Fibroblast of lung (primary cell): ENCODE measurements at regions not wholly inside any gene's neighbourhood (a gene's known extent, or its start where the extent isn't known, plus 50 kb on each side); places are given as distances from the start of the nearest gene placed in this dataset.

Source experiments
- DNase-seq, 2 donors: peaks; one replicate each; pipeline versions ENCODE4 v3.0.0 to v3.0.0-alpha.2; 2010; ENCODE audit warnings: low read depth in 2 of 2
- H2AFZ ChIP-seq: 2 replicates; pipeline ENCODE4 v1.5.1; 2012; ENCODE audit warnings: low read length, control low read depth, inconsistent platforms
- H3K27ac ChIP-seq: 2 replicates; pipeline ENCODE4 v1.5.1; 2011; ENCODE audit warnings: low read length, control low read depth; ENCODE audit not compliant: insufficient read depth
- H3K27me3 ChIP-seq: 2 replicates; pipeline ENCODE4 v1.5.1; 2011; ENCODE audit warnings: mild to moderate bottlenecking, low read length; ENCODE audit not compliant: control insufficient read depth, insufficient read depth
- H3K36me3 ChIP-seq: 2 replicates; pipeline ENCODE4 v1.5.1; 2011; ENCODE audit warnings: low read length; ENCODE audit not compliant: control insufficient read depth, insufficient read depth
- H3K4me1 ChIP-seq: 2 replicates; pipeline ENCODE4 v1.5.1; 2011; ENCODE audit warnings: low read length; ENCODE audit not compliant: control insufficient read depth, insufficient read depth; ENCODE audit errors: extremely low read depth
- H3K4me2 ChIP-seq: 2 replicates; pipeline ENCODE4 v1.5.1; 2011; ENCODE audit warnings: low read length, control low read depth; ENCODE audit not compliant: insufficient read depth; ENCODE audit errors: extremely low read depth
- H3K4me3 ChIP-seq, 4 experiments: fragments of 200-600 bp in 1 of 4; sonication (generic) in 1 of 4; replicated peaks in 1 of 4; 2 replicates each; pipeline ENCODE4 v1.5.1; 2011 to 2016; ENCODE audit warnings: low read length in 4 of 4, low read depth in 3 of 4, mild to moderate bottlenecking in 3 of 4, control low read depth in 2 of 4, inconsistent platforms in 1 of 4, mixed read lengths in 1 of 4; ENCODE audit not compliant: insufficient read depth in 1 of 4; ENCODE audit errors: control extremely low read depth in 1 of 4
- H3K79me2 ChIP-seq: 2 replicates; pipeline ENCODE4 v1.5.1; 2012; ENCODE audit warnings: mild to moderate bottlenecking, low read length, inconsistent platforms; ENCODE audit not compliant: control insufficient read depth, insufficient read depth
- H3K9ac ChIP-seq: 2 replicates; pipeline ENCODE4 v1.5.1; 2011; ENCODE audit warnings: mild to moderate bottlenecking, low read length, control low read depth; ENCODE audit not compliant: insufficient read depth
- H3K9me3 ChIP-seq: 2 replicates; pipeline ENCODE4 v1.5.1; 2012; ENCODE audit warnings: low read depth, low read length; ENCODE audit not compliant: control insufficient read depth, insufficient read depth
- H4K20me1 ChIP-seq: 2 replicates; pipeline ENCODE4 v1.5.1; 2011; ENCODE audit warnings: low read length; ENCODE audit not compliant: control insufficient read depth, insufficient read depth; ENCODE audit errors: extremely low read depth
- CTCF ChIP-seq, 2 donors: IDR thresholded peaks in 1 of 2; conservative IDR thresholded peaks in 1 of 2; 1 replicate in 1 of 2; 2 replicates in 1 of 2; pipeline ENCODE4 v1.5.1; 2011 to 2012; ENCODE audit warnings: low read length in 2 of 2, control low read depth in 1 of 2, inconsistent platforms in 1 of 2, low read depth in 1 of 2, mild to moderate bottlenecking in 1 of 2
- EZH2 ChIP-seq: IDR thresholded peaks from 2 replicates; pipeline ENCODE4 v1.5.1; 2012; ENCODE audit warnings: low read length, control low read depth, mild to moderate bottlenecking; ENCODE audit errors: missing control alignments

- no peak for DNase-seq
- H3K27ac ChIP-seq: no peak overlapping the region
- no peak overlapping the region for H2AFZ ChIP-seq
Observed at GRCh38 chr7:152998420-152998819, 238.9 kb downstream of the ACTR3B start.

GRCh38 chr7:153002115-153002514, 242.6 kb downstream of the ACTR3B start:
- no peaks in the 10 kb centered on the region for H3K27me3 ChIP-seq
- no peaks in the 10 kb centered on the region for H4K20me1 ChIP-seq
- no peak for TF ChIP-seq EZH2
- no peak for TF ChIP-seq CTCF (conservative IDR thresholded peaks at IDR 0.05 in 1 of 2, IDR thresholded peaks at IDR 0.05 in 1 of 2; ENCODE audit: low read depth in 1 of 2, low read length in 2 of 2)

More at GRCh38 chr7:152998420-152998819, 238.9 kb downstream of the ACTR3B start:
- TF ChIP-seq CTCF (conservative IDR thresholded peaks at IDR 0.05 in 1 of 2, IDR thresholded peaks at IDR 0.05 in 1 of 2; ENCODE audit: low read depth in 1 of 2, low read length in 2 of 2): no peak
- no peak for TF ChIP-seq EZH2
- no peaks in the 10 kb centered on the region for H4K20me1 ChIP-seq
- H3K4me3 ChIP-seq: no peak overlapping the region
- no peaks in the 10 kb centered on the region for H3K4me1 ChIP-seq
- no peak overlapping the region for H3K9ac ChIP-seq
- no peak overlapping the region for H3K4me2 ChIP-seq
- H3K79me2 ChIP-seq: no peaks in the 10 kb centered on the region
- H3K9me3 ChIP-seq: no peaks in the 10 kb centered on the region
- no peaks in the 10 kb centered on the region for H3K27me3 ChIP-seq
- no peaks in the 10 kb centered on the region for H3K36me3 ChIP-seq

GRCh38 chr7:153002572-153002971, 243.0 kb downstream of the ACTR3B start:
- no peaks in the 10 kb centered on the region for H3K9me3 ChIP-seq
- H3K79me2 ChIP-seq: no peaks in the 10 kb centered on the region
- H3K27ac ChIP-seq: no peak overlapping the region
- no peaks in the 10 kb centered on the region for H4K20me1 ChIP-seq
- H3K27me3 ChIP-seq: no peaks in the 10 kb centered on the region
- H3K9ac ChIP-seq: no peak overlapping the region
- no peaks in the 10 kb centered on the region for H3K36me3 ChIP-seq
- H2AFZ ChIP-seq: no peak overlapping the region
- no peak for DNase-seq
- H3K4me3 ChIP-seq: no peak overlapping the region
- TF ChIP-seq CTCF (conservative IDR thresholded peaks at IDR 0.05 in 1 of 2, IDR thresholded peaks at IDR 0.05 in 1 of 2; ENCODE audit: low read depth in 1 of 2, low read length in 2 of 2) (no peak), EZH2 (no peak)
- no peaks in the 10 kb centered on the region for H3K4me1 ChIP-seq
- no peak overlapping the region for H3K4me2 ChIP-seq

More at GRCh38 chr7:153002115-153002514, 242.6 kb downstream of the ACTR3B start:
- H3K4me2 ChIP-seq: no peak overlapping the region
- no peak overlapping the region for H3K27ac ChIP-seq
- no peak overlapping the region for H2AFZ ChIP-seq
- H3K4me1 ChIP-seq: no peaks in the 10 kb centered on the region
- no peaks in the 10 kb centered on the region for H3K79me2 ChIP-seq
- H3K36me3 ChIP-seq: no peaks in the 10 kb centered on the region
- no peaks in the 10 kb centered on the region for H3K9me3 ChIP-seq
- no peak for DNase-seq
- H3K4me3 ChIP-seq: no peak overlapping the region
- H3K9ac ChIP-seq: no peak overlapping the region
